Activated T-cell treated with anti-CD3 and anti-CD28 coated beads, Interleukin-2, amount 50 U/mL, for 24 hours (primary cell): ENCODE measurements at regions not wholly inside any gene's neighbourhood (a gene's known extent, or its start where the extent isn't known, plus 50 kb on each side); places are given as distances from the start of the nearest gene placed in this dataset.
"Not testable (repeated sequence)": the region's sequence is repeated elsewhere in the genome, so short reads cannot be mapped to it uniquely, and the experiment has no call there.

Source experiments
- DNase-seq: peaks from one replicate; pipeline ENCODE4 v3.0.0-alpha.2; 2020
- H3K27ac Mint-ChIP-seq: 2 replicates; pipeline ENCODE4 v1.8.0; 2020; ENCODE audit warnings: mild to moderate bottlenecking, mixed read lengths
- H3K27me3 Mint-ChIP-seq: 2 replicates; pipeline ENCODE4 v1.8.0; 2020; ENCODE audit warnings: mixed read lengths
- H3K36me3 Mint-ChIP-seq: 2 replicates; pipeline ENCODE4 v1.8.0; 2020; ENCODE audit warnings: low read depth, mixed read lengths
- H3K4me1 Mint-ChIP-seq: 2 replicates; pipeline ENCODE4 v1.8.0; 2020; ENCODE audit warnings: low read depth, mixed read lengths
- H3K4me3 Mint-ChIP-seq: 2 replicates; pipeline ENCODE4 v1.8.0; 2020; ENCODE audit warnings: mild to moderate bottlenecking, moderate library complexity, mixed read lengths
- H3K9me3 Mint-ChIP-seq: 2 replicates; pipeline ENCODE4 v1.8.0; 2020; ENCODE audit warnings: mixed read lengths

DNA sequence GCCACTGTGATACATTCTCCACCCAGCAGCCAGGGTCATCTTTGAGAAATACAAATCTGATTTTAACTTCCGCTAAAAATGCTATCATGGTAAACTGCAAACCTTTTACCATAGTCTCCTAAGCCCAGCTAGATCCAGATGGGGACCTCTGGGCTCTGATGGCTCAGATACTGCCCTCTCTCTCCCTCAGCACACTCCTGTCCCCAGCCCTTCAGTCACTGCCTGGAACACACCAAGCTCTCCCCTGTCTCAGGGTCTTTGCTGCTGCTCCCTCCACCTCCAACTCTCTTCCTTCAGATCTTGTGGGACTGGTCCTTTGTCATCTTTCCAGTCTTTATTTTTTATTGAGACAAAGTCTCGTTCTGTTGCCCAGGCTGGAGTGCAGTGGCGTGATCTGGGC lies 65.1 kb downstream of the SPRY4 start:
- Mint-ChIP-seq H3K4me1 (no peaks in the 10 kb centered on the region), H3K9me3 (peaks cover 3% of the 10 kb centered on the region), H3K36me3 (no peaks in the 10 kb centered on the region), H3K27ac (no peak overlapping the region), H3K27me3 (no peaks in the 10 kb centered on the region), H3K4me3 (no peak overlapping the region)
- no peak for DNase-seq

DNA sequence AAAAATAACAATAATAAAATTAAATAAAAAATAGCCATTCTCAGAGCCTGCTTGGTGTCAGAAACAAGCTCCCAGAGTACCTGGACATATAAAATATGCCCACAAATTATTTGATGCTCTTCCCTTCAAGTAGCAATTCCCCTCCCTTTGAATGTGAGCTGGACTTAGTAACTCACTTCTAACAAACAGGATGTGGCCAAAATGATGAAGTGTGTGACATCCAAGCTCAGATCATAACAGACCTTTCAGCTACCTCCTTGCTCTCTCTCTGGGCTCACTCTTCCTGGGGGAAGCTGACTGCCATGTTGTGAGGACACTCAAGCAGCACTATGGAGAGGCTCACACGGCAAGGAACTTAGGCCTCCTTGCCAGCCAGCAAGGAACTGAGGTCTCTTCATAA lies 69.0 kb downstream of the SPRY4 start:
- Mint-ChIP-seq H3K4me3 (no peak overlapping the region), H3K9me3 (peaks cover 3% of the 10 kb centered on the region), H3K27me3 (no peaks in the 10 kb centered on the region), H3K36me3 (no peaks in the 10 kb centered on the region), H3K4me1 (no peaks in the 10 kb centered on the region), H3K27ac (no peak overlapping the region)
- no peak for DNase-seq

GRCh38 chr5:142254431-142254830 lies 70.4 kb downstream of the SPRY4 start:
- no peak overlapping the region for H3K27ac Mint-ChIP-seq
- no peaks in the 10 kb centered on the region for H3K36me3 Mint-ChIP-seq
- peaks cover 3% of the 10 kb centered on the region for H3K9me3 Mint-ChIP-seq
- H3K27me3 Mint-ChIP-seq, result no peaks in the 10 kb centered on the region
- DNase-seq, result no peak
- H3K4me3 Mint-ChIP-seq, result no peak overlapping the region
- H3K4me1 Mint-ChIP-seq, result no peaks in the 10 kb centered on the region

DNA sequence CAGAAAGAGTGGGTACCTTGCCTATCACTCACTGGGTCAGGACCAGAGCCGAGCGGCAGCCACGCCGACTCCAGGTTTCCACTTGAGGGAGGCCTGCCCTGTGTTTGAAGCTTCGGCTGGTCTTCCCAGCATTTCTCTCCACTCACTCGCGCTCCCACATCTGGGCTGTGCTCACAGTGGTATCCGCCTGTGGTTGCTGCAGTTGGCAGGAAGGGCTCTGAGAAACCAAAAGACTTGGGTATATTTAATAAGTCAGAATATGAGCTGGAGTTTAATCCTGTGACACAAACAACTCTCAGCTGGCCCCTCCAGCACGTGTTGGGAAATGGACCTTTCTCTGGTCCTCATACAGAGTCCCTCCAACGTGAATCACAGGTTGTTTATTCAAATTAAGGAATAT lies 70.9 kb downstream of the SPRY4 start:
- Mint-ChIP-seq H3K27me3 (no peaks in the 10 kb centered on the region), H3K4me3 (no peak overlapping the region), H3K36me3 (no peaks in the 10 kb centered on the region), H3K27ac (no peak overlapping the region), H3K9me3 (peaks cover 3% of the 10 kb centered on the region), H3K4me1 (no peaks in the 10 kb centered on the region)
- no peak for DNase-seq

DNA sequence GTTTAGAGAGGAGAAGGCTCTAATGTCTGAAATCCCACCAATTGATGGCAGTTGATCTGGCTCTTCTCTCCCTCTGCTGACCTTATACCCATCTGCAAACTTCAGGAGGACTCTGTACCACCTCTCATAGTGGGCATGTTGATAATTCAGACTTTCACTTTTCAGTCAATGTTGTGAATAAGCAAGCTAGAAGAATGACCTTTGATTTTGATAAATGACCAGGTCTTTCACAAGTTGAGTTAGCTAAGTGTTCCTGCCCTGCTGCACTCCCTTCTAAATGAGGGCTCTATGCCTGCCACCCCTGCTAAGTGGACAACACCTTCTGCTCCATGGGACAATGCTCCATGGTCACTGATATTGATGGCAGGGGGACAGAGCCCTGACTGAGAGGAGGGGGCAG lies 74.7 kb downstream of the SPRY4 start:
- no peaks in the 10 kb centered on the region for H3K9me3 Mint-ChIP-seq
- no peaks in the 10 kb centered on the region for H3K36me3 Mint-ChIP-seq
- no peak overlapping the region for H3K27ac Mint-ChIP-seq
- no peak for DNase-seq
- no peaks in the 10 kb centered on the region for H3K4me1 Mint-ChIP-seq
- H3K4me3 Mint-ChIP-seq, result no peak overlapping the region
- H3K27me3 Mint-ChIP-seq, result no peaks in the 10 kb centered on the region

GRCh38 chr5:142248853-142249462 lies 75.9 kb downstream of the SPRY4 start:
- no peak overlapping the region for H3K27ac Mint-ChIP-seq
- DNase-seq, result no peak
- no peaks in the 10 kb centered on the region for H3K27me3 Mint-ChIP-seq
- H3K4me1 Mint-ChIP-seq, result no peaks in the 10 kb centered on the region
- no peaks in the 10 kb centered on the region for H3K9me3 Mint-ChIP-seq
- H3K4me3 Mint-ChIP-seq, result no peak overlapping the region
- no peaks in the 10 kb centered on the region for H3K36me3 Mint-ChIP-seq

- no peaks in the 10 kb centered on the region for H3K9me3 Mint-ChIP-seq
- peaks cover 6% of the 10 kb centered on the region for H3K27me3 Mint-ChIP-seq
- no peaks in the 10 kb centered on the region for H3K36me3 Mint-ChIP-seq
- no peaks in the 10 kb centered on the region for H3K4me1 Mint-ChIP-seq
- no peak for DNase-seq
- no peak overlapping the region for H3K27ac Mint-ChIP-seq
- no peak overlapping the region for H3K4me3 Mint-ChIP-seq
These were observed 78.6 kb downstream of the SPRY4 start for GRCh38 chr5:142246258-142246657.

DNA sequence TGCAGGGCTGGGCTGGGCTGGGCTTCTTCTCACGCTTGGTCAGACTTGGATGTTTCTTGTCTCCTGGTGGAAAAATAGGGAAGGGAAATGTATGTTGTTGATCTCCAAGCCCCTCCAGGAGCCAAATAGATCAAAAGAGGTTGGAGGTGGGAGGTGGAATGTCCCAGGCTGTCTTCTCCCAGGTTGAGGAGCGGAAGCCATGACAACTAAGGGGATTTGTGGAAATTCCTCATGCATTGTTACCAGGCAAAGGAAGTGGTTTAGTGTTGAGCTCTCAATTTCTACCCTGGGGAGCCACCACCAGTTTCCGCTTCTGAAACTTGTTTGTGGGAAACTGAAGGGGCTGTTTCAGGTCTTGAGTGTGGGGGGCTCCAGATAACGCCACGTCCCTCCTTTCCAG lies 79.0 kb downstream of the SPRY4 start:
- H3K27ac Mint-ChIP-seq, result no peak overlapping the region
- H3K27me3 Mint-ChIP-seq, result peaks cover 6% of the 10 kb centered on the region
- H3K9me3 Mint-ChIP-seq, result no peaks in the 10 kb centered on the region
- no peaks in the 10 kb centered on the region for H3K36me3 Mint-ChIP-seq
- no peak for DNase-seq
- no peaks in the 10 kb centered on the region for H3K4me1 Mint-ChIP-seq
- H3K4me3 Mint-ChIP-seq, result no peak overlapping the region

- Mint-ChIP-seq H3K4me3 (no peak overlapping the region), H3K36me3 (no peaks in the 10 kb centered on the region), H3K27ac (no peak overlapping the region), H3K27me3 (peaks cover 6% of the 10 kb centered on the region), H3K9me3 (no peaks in the 10 kb centered on the region), H3K4me1 (no peaks in the 10 kb centered on the region)
- DNase-seq, result no peak
These were observed 80.4 kb downstream of the SPRY4 start for GRCh38 chr5:142244440-142244839.

DNA sequence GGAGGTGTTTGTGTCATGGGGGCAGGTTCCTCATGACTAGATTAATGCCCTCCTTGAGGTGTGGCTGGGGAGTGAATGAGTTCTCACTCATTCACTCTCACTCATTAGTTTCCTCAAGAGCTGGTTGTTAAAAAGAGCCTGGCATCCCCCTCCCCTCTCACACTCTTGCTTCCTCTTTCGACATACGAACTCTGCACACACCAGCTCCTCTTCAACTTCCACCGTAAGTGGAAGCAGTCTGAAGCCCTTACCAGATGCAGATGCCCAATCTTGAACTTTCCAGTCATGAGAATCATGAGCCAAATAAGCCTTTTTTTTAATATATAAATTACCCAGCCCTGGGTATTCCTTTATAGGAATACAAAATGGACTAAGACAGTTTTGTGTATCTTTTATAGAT lies 82.5 kb downstream of the SPRY4 start:
- Mint-ChIP-seq H3K4me1 (no peaks in the 10 kb centered on the region), H3K36me3 (no peaks in the 10 kb centered on the region), H3K27me3 (peaks cover 6% of the 10 kb centered on the region), H3K4me3 (no peak overlapping the region), H3K9me3 (no peaks in the 10 kb centered on the region), H3K27ac (no peak overlapping the region)
- DNase-seq, result no peak

DNA sequence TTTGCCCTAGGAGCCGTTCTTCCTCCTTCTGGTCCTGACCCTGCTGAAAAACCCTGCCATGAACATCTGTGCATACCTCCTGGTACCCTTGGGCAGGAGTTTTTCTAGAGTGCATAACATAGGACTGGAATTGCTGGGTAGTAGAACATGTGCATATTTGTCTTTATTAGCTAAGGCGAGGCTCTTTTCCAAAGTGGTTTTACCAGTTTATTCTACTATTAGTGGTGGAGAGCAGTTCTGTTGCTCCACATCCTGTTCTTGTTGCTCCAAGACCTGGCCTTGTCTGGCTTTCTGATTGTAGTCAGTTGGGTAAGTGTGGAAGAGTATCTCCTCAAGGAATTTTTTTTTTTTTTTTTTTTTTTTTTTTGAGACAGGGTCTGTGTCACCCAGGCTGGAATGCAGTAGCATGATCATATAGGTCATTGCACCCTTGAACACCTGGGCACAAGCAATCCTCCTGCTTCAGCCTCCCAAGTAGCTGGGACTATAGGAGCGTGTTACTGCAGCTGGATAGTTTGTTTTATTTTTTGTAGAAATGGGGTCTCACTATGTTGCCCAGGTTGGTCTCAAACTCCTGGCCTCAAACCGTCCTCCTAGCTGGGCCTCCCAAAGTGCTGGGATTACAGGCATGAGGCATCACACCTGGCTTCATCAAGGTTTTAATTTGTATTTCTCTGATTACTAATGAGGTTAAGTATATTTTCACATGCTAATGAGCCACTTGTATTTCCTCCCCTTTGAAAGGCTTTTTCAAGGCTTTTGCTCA lies 85.2 kb downstream of the SPRY4 start:
- Mint-ChIP-seq H3K27me3 (peaks cover 6% of the 10 kb centered on the region), H3K27ac (no peak overlapping the region), H3K4me1 (peaks cover 11% of the 10 kb centered on the region), H3K36me3 (no peaks in the 10 kb centered on the region), H3K4me3 (no peak overlapping the region), H3K9me3 (no peaks in the 10 kb centered on the region)
- DNase-seq, result no peak

- no peak for DNase-seq
- Mint-ChIP-seq H3K27ac (no peak overlapping the region), H3K9me3 (no peaks in the 10 kb centered on the region), H3K36me3 (no peaks in the 10 kb centered on the region), H3K4me1 (peaks cover 18% of the 10 kb centered on the region), H3K27me3 (no peaks in the 10 kb centered on the region), H3K4me3 (no peak overlapping the region)
These were observed 87.1 kb downstream of the SPRY4 start for GRCh38 chr5:142237707-142238106.

GRCh38 chr5:142236673-142237290 lies 88.0 kb downstream of the SPRY4 start:
- not testable (repeated sequence) for H3K9me3 Mint-ChIP-seq, H3K36me3 Mint-ChIP-seq, H3K27ac Mint-ChIP-seq, DNase-seq, H3K4me3 Mint-ChIP-seq, H3K27me3 Mint-ChIP-seq
- H3K4me1 Mint-ChIP-seq, result peaks cover 18% of the 10 kb centered on the region

- Mint-ChIP-seq H3K27ac (no peak overlapping the region), H3K27me3 (no peaks in the 10 kb centered on the region), H3K36me3 (no peaks in the 10 kb centered on the region), H3K4me3 (no peak overlapping the region), H3K9me3 (no peaks in the 10 kb centered on the region), H3K4me1 (peaks cover 18% of the 10 kb centered on the region)
- no peak for DNase-seq
These were observed 88.8 kb downstream of the SPRY4 start for GRCh38 chr5:142235870-142236672.
